PC-9 (cell line): ENCODE measurements at regions not wholly inside any gene's neighbourhood (a gene's known extent, or its start where the extent isn't known, plus 50 kb on each side); places are given as distances from the start of the nearest gene placed in this dataset.

Experiments
- BruUV-seq: library from RNA; stranded (reverse); fragments of 400-500 nt; replicated peaks from 2 replicates; lab custom pipeline; 2021; lab: Mats Ljungman, UMichigan
- CTCF ChIA-PET: fragments of 300-600 bp; sonication (Branson Sonifier 250); formaldehyde crosslinking; loops from one replicate; lab custom pipeline; 2022; ENCODE audit warnings: antibody characterized with exemption; lab: Charles Lee
- POLR2A ChIA-PET: fragments of 300-600 bp; sonication (Branson Sonifier 250); formaldehyde crosslinking; loops from one replicate; lab custom pipeline; 2022; ENCODE audit warnings: antibody characterized with exemption; ENCODE audit not compliant: unreplicated experiment; lab: Charles Lee
- DNase-seq, 2 experiments: peaks; one replicate each; pipeline versions ENCODE4 v3.0.0 to v3.0.0-alpha.2; 2015 to 2022; ENCODE audit warnings: mixed read lengths in 1 of 2
- H2AFZ ChIP-seq: fragments of 200-600 bp; sonication (generic); 2 replicates; pipeline ENCODE4 v1.8.1; 2017; ENCODE audit warnings: antibody characterized with exemption
- H3F3A ChIP-seq: fragments of 200-600 bp; sonication (generic); 2 replicates; pipeline ENCODE4 v1.8.1; 2017; ENCODE audit warnings: antibody characterized with exemption, mild to moderate bottlenecking, low read depth; ENCODE audit not compliant: insufficient read depth
- H3K27ac ChIP-seq: fragments of 200-600 bp; sonication (generic); 2 replicates; pipeline ENCODE4 v1.6.1; 2016; ENCODE audit warnings: mixed run types
- H3K27me3 ChIP-seq: fragments of 200-600 bp; sonication (generic); 2 replicates; pipeline ENCODE4 v1.6.1; 2016; ENCODE audit warnings: low read depth, mixed run types; ENCODE audit not compliant: insufficient read depth
- H3K36me3 ChIP-seq: fragments of 200-600 bp; sonication (generic); 2 replicates; pipeline ENCODE4 v1.6.1; 2016; ENCODE audit warnings: low read depth, mixed run types
- H3K4me1 ChIP-seq: fragments of 200-600 bp; sonication (generic); replicated peaks from 2 replicates; pipeline ENCODE4 v1.6.1; 2016; ENCODE audit warnings: mixed run types; ENCODE audit not compliant: insufficient read depth
- H3K4me2 ChIP-seq: fragments of 200-600 bp; sonication (generic); 2 replicates; pipeline ENCODE4 v1.6.1; 2017; ENCODE audit warnings: mixed run types
- H3K4me3 ChIP-seq: fragments of 200-600 bp; sonication (generic); 2 replicates; pipeline ENCODE4 v1.6.1; 2016; ENCODE audit warnings: mixed run types
- H3K79me2 ChIP-seq: fragments of 200-600 bp; sonication (generic); 2 replicates; pipeline ENCODE4 v1.6.1; 2017; ENCODE audit warnings: low read depth, mixed run types
- H3K9me2 ChIP-seq: fragments of 200-600 bp; sonication (generic); 2 replicates; pipeline ENCODE4 v1.8.1; 2017; ENCODE audit warnings: mild to moderate bottlenecking; ENCODE audit not compliant: insufficient read depth
- H3K9me3 ChIP-seq: fragments of 200-600 bp; sonication (generic); 2 replicates; pipeline ENCODE4 v1.8.1; 2016; ENCODE audit warnings: low read depth; ENCODE audit not compliant: insufficient read depth
- H4K20me1 ChIP-seq: fragments of 200-600 bp; sonication (generic); 2 replicates; pipeline ENCODE4 v1.8.1; 2017; ENCODE audit not compliant: insufficient read depth
- EZH2 ChIP-seq: fragments of 200-600 bp; sonication (generic); IDR thresholded peaks from 2 replicates; pipeline ENCODE4 v1.8.0; 2017; ENCODE audit warnings: antibody characterized with exemption, low read depth
- intact Hi-C: fragments of 100-400 bp; cut with micrococcal nuclease; formaldehyde crosslinking; loops from one replicate; pipeline ENCODE4 v1.10.0; 2022; ENCODE audit not compliant: unreplicated experiment
- TF ChIP-seq, protein P1 (sequence below): fragments of 200-600 bp; sonication (generic); conservative IDR thresholded peaks from 2 replicates; pipeline ENCODE4 v1.6.1; 2017; ENCODE audit warnings: mixed run types, antibody characterized with exemption, mild to moderate bottlenecking, moderate library complexity

DNA sequence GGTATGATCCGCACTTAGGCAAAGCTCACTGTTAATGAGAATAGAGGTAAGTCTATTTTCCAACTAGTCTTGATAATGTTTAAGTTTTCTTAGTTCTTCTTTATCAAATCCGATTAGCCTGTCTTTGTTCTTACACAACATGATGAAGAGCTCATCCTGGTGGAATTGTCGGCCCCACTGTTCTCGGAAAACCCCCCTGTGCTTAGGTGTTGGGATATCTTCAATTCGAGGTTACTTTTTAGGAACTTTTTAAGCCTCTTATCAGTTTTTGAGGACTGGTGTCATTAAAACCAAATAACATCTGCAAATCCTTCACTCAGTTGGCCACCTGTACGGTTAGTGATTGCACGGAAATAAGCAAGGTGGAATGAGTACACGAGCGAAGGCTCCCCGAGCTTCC, 60.7 kb upstream of the KIF26B start:
- TF ChIP-seq EZH2, result no peak
- TF ChIP-seq, protein P1, sequence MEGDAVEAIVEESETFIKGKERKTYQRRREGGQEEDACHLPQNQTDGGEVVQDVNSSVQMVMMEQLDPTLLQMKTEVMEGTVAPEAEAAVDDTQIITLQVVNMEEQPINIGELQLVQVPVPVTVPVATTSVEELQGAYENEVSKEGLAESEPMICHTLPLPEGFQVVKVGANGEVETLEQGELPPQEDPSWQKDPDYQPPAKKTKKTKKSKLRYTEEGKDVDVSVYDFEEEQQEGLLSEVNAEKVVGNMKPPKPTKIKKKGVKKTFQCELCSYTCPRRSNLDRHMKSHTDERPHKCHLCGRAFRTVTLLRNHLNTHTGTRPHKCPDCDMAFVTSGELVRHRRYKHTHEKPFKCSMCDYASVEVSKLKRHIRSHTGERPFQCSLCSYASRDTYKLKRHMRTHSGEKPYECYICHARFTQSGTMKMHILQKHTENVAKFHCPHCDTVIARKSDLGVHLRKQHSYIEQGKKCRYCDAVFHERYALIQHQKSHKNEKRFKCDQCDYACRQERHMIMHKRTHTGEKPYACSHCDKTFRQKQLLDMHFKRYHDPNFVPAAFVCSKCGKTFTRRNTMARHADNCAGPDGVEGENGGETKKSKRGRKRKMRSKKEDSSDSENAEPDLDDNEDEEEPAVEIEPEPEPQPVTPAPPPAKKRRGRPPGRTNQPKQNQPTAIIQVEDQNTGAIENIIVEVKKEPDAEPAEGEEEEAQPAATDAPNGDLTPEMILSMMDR, result no peak
- BruUV-seq, result no TSS peak
- no peak for DNase-seq
- H3K4me3 ChIP-seq, result no peak overlapping the region
- H3K79me2 ChIP-seq, result no peaks in the 10 kb centered on the region
- no peaks in the 10 kb centered on the region for H3F3A ChIP-seq
- H4K20me1 ChIP-seq, result no peaks in the 10 kb centered on the region
- H2AFZ ChIP-seq, result no peak overlapping the region
- H3K9me3 ChIP-seq, result no peaks in the 10 kb centered on the region
- H3K9me2 ChIP-seq, result no peaks in the 10 kb centered on the region
- peaks cover 43% of the 10 kb centered on the region for H3K27me3 ChIP-seq
- POLR2A ChIA-PET, result no interaction called here
- no peak overlapping the region for H3K4me2 ChIP-seq
- H3K36me3 ChIP-seq, result no peaks in the 10 kb centered on the region
- H3K4me1 ChIP-seq, result no peaks in the 10 kb centered on the region
- no peak overlapping the region for H3K27ac ChIP-seq
- CTCF ChIA-PET, result no interaction called here
- intact Hi-C loops, result no loop called here

DNA sequence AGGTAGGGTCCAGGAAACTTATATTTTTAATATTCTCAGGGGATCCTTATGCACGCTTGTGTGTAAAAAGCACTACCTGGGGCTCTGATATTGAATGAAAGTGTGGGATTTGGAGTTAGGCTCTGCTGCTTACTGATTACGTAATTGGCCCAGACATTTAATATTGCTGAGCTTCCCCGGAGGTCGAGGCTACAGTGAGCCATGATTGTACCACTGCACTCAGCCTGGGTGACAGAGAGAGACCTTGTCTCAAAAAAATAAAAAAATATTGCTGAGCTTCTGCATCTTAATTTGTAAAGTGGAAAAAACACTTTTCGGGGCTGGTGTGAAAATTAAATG, 62.2 kb upstream of the KIF26B start:
- Histone ChIP-seq H3K4me1 (no peaks in the 10 kb centered on the region), H3K27me3 (peaks cover 48% of the 10 kb centered on the region), H2AFZ (no peak overlapping the region), H3K27ac (no peak overlapping the region), H3K79me2 (no peaks in the 10 kb centered on the region), H3K4me2 (no peak overlapping the region), H3K9me2 (no peaks in the 10 kb centered on the region), H3K9me3 (no peaks in the 10 kb centered on the region), H3K4me3 (no peak overlapping the region), H4K20me1 (no peaks in the 10 kb centered on the region), H3K36me3 (no peaks in the 10 kb centered on the region), H3F3A (no peaks in the 10 kb centered on the region)
- TF ChIP-seq, protein P1, result no peak
- TF ChIP-seq EZH2, result no peak
- intact Hi-C loops, result no loop called here
- no peak for DNase-seq
- BruUV-seq, result no TSS peak
- ChIA-PET CTCF (no interaction called here), POLR2A (no interaction called here)

DNA sequence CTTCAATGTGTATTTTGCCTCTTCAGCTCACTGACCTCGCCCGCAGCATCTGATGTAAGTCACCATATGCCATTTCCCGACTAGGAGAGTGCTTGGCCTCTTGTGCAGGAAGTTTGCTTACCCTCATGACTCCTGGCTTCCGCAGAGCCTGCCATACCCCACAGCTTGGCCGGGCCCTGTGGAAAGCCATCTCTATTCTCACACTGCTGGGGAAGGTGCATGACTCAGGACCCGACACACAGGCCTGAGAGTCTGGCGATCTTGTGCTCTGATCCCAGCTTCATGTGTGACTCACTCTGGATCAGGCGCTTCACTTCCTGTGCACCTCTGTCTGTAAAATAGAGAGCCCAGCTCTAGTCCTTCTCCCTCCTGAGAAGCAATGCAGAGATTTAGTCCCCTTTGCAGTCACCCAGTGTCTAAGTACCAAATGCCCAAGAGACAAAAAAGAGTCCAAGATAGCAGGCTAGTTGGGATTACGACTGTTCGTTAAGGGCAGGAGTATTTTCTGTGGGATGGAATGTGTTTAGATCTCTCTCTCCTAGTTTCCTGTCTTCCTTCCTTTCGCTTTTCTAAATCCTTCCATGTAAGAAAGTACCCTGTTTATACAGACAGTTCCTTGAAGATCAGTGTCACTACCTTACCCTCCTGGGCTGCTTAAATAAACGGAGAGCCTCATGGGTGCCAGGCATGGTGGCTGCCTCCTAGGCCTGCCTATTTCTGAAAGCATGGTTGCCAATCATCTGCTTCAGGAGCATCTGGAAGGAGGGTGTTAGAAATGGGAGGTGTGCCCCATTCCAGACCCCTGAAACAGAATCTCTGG, 62.8 kb upstream of the KIF26B start:
- Histone ChIP-seq H3K4me3 (no peak overlapping the region), H3K36me3 (no peaks in the 10 kb centered on the region), H3K27ac (peak overlapping the region; percentile 31), H2AFZ (no peak overlapping the region), H3K9me3 (no peaks in the 10 kb centered on the region), H4K20me1 (no peaks in the 10 kb centered on the region), H3K79me2 (no peaks in the 10 kb centered on the region), H3K27me3 (peaks cover 45% of the 10 kb centered on the region), H3K4me1 (no peaks in the 10 kb centered on the region), H3F3A (no peaks in the 10 kb centered on the region), H3K9me2 (no peaks in the 10 kb centered on the region), H3K4me2 (peak overlapping the region; percentile 17; the same call in 1 of the 2 replicates)
- BruUV-seq, result no TSS peak
- intact Hi-C loops, result no loop called here
- DNase-seq, result peak; percentile 67 to 72
- ChIA-PET POLR2A (no interaction called here), CTCF (interaction anchor here (0.6 kb wide), 1 partner anchor 8 kb away, joined by 23 read pairs; no protein-coding TSS in a partner anchor)
- no peak for TF ChIP-seq EZH2
- TF ChIP-seq, protein P1, result no peak
